GM18505 (cell line): ENCODE measurements at regions not wholly inside any gene's neighbourhood (a gene's known extent, or its start where the extent isn't known, plus 50 kb on each side); places are given as distances from the start of the nearest gene placed in this dataset.

ENCODE experiments used
- ATAC-seq: cut with Tn5 transposase; IDR thresholded peaks from one replicate; pipeline ENCODE4 v1.9.1; 2021; ENCODE audit not compliant: unreplicated experiment
- POLR2A ChIP-seq: IDR thresholded peaks from 4 replicates; pipeline ENCODE4 v1.6.1; 2011; ENCODE audit warnings: borderline replicate concordance; ENCODE audit not compliant: insufficient read depth, insufficient read length; ENCODE audit errors: extremely low read depth

DNA sequence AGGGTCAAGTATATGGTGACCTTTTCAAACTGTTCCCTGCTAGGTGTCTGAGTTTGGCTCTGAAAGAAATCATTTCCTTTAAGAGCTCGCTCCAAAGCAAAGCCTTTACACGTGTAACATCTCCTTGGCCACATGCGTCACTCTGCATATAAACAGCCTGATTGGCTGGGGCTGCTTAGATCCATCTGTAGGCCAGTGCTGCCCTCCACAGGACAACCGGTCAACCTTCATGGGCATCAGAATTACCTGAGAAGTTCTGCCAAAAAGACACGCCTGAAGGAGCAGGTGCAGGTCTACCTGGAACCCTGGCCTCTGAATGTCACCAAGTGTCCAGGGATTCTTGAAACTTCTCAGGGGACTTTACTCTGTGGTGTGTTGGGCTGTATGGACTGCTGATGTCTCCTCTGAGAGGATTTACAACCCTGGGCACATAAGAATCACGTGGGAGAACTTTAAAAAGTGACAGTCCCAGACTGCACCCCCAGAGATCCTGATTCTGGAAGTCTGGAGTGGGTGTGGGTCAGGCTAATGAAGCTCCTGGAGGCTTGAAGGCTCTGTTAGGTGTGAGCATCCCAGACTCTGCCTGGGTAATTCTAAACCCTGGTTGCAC, 497.6 kb downstream of the GADD45G start:
- no peak for ATAC-seq
- no peak for TF ChIP-seq POLR2A

DNA sequence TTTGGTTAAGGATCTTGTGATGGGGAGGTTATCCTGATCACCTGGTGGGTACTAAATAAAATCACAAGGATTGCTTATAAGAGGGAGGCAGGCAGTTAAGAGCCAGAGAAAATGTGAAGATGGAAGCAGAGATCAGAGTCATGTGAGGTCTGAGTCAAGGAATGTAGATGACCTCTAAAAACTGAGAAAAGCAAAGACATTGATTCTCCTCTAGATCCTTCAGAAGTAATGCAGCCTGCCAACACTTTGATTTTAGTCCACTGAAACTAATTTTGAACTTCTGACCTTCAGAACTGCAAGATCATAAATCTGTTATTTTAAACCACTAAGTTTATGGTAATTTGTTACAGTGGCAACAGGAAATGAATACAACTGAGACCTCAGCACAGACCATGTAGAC, 499.0 kb downstream of the GADD45G start:
- ATAC-seq: no peak
- no peak for TF ChIP-seq POLR2A

GRCh38 chr9:90105773-90106172, 501.0 kb downstream of the GADD45G start:
- TF ChIP-seq POLR2A: no peak
- no peak for ATAC-seq

GRCh38 chr9:90107040-90107725, 502.4 kb downstream of the GADD45G start:
- ATAC-seq: no peak
- no peak for TF ChIP-seq POLR2A

DNA sequence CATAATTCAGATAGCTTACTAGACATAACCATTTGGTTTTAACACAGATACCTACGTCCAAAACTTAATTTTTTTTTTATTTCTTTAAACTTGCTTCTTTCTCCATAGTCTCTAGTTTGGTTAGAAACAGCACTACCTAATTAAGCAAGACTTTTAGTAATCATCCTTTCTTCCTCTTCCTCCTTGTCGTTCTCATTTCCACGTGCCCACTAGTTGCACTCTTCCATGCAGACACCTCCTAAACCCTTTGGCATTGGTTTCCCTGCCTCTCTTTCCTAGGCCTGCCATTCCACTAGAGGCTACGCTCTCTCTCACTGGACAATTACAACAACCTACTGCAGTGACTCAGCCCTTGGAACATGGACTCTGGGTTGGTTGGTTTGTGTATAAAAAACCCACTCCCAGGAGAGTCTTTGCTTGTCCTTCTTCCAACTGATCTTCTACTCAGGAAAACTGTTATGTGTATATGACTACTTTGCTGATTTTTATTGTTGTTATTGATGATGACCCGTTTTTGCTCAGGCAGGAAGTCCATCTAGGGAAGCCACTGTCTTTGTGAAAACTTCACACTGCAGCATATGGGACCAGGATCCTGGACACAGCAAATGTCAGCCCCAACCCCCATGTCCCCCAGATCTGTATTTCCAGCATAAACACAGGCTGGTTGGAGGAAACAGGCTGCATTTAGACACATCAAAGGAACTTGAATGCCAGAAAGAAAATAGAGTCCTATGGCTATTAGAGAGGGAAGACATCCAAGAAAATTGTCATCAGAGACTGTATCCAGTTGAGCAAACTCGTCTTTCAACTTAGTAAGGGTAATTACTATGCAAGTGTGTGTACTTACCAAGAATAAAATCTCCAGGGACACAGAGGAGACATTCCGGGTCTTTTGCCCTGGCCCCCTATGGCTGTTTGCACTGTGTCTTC, 503.2 kb downstream of the GADD45G start:
- no peak for TF ChIP-seq POLR2A

GRCh38 chr9:90112788-90113187, 508.0 kb downstream of the GADD45G start:
- ATAC-seq: no peak
- no peak for TF ChIP-seq POLR2A

More for the DNA sequence above, 503.2 kb downstream of the GADD45G start:
- ATAC-seq: no peak

- no peak for ATAC-seq
- TF ChIP-seq POLR2A: no peak
Observed at GRCh38 chr9:90114641-90115425, 510.0 kb downstream of the GADD45G start.

DNA sequence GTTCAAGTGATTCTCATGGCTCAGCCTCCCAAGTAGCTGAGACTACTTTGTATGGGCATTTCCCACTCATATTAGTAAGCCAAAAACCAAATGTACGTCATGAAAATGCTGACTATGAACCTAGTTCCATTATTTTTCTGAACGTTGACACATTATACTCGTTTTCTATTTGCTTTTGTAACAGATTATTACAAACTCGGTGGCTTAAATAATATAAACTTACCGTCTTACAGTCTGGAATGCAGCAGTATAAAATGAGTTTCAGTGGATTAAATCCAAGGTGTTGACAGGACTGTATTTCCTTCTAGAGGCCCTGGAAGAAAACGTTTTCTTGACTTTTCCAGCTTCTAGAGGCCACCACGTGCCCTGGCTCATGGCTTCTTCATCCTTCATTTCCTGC, 517.0 kb downstream of the GADD45G start:
- ATAC-seq: no peak
- no peak for TF ChIP-seq POLR2A

DNA sequence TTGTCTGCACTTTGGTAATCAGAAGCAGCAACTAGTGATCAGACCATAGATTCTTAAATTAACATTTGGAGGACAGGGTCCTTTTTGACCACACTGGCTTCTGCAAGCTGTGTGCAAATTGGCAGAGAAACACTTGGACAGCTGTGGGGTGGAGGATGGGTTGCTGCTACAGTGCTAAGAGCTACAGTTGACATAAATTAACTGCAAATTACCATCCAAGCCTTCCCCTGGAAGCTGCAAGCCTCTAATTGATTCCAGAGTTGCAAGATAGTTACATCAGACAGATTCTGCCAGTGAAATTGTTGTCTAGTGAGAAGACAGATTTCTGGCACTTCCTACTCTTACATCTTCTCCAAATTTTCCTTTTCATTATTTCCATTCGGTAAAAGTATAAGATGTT, 517.7 kb downstream of the DIRAS2 start:
- TF ChIP-seq POLR2A: no peak
- no peak for ATAC-seq

DNA sequence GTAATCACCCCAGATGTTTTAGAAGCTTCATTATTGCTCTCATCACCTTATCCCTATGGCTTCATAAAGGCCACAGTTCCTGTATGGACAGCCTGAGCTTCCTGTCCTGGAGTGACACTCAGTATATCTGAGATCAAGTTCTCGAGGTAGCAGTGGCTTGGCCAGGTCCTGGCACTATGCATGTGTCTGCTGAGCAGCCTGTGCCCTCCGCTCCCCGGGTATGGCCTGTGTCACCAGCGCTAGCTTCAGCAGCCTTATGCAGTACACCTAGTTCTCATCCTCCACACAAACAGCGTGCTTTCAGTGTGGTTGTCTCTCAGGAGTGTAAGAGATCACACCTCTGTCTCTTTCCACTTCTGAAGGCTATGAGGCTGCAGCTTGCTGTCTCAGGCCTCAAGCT, 514.7 kb downstream of the DIRAS2 start:
- TF ChIP-seq POLR2A: no peak
- no peak for ATAC-seq

DNA sequence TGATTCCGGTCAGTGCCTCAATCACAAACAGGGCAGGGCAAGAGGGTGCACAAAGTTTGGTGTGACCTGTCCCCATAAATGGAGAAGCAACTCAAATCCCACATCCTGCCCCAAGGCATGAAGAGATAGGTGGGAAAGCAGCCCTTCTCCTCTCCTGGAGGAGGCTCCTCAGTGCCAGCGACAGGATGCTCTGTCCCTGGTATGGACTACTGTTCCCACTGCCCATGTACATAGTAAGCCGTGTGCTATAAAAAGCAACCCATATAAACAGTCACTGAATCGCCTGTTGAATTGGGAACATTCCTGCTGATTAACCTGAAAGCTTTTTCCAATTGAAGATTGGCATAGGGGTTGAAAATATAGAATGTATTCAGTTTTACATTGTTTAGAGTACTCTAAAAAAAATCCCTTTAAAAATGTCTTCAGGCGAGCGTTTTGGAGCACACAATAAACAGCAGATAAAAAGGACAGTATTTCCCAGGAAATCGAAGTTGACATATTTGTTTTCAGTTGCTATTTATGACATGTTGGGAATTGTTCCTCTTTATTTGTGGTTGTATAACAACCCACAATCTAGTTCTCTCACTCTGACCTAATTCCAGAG, 513.9 kb downstream of the DIRAS2 start:
- ATAC-seq: no peak
- no peak for TF ChIP-seq POLR2A

DNA sequence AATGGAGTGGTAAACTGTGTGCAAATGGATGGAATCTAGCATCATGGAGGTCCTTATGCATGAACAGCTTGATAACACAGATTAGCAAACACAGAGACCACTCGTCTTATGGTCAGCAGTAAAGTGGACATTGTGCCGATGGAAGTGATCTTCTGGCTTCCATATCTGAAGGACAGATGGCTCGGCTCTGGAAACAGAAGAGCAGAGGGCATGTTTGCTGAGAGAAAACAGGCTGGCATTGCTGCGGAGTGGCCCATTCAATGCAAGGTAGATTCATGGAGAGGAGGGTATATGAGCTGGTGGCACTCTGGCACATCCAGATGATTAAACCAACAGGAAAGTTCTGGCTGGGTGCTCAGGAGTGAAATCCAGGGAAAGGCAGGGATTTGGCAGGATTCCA, 513.2 kb downstream of the DIRAS2 start:
- ATAC-seq: no peak
- TF ChIP-seq POLR2A: no peak

DNA sequence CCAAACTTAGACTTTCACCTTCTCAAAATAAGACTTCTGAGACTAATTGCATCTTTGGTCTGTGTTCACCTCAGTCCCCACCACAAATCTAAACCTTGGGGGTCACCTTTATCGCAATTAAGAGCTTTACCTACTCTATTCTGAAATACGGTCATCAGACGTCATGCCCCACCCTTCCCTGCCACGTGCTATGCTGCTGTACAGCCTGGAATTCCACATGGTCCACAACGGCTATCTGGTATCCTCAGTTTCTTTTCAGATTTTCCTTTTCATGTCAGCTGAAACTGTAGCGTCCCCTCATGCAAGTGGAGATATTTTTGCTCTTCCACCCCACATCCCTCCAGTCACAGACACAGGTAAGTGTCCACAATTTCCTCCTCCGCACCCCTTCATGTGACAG, 511.1 kb downstream of the DIRAS2 start:
- TF ChIP-seq POLR2A: no peak
- ATAC-seq: no peak

DNA sequence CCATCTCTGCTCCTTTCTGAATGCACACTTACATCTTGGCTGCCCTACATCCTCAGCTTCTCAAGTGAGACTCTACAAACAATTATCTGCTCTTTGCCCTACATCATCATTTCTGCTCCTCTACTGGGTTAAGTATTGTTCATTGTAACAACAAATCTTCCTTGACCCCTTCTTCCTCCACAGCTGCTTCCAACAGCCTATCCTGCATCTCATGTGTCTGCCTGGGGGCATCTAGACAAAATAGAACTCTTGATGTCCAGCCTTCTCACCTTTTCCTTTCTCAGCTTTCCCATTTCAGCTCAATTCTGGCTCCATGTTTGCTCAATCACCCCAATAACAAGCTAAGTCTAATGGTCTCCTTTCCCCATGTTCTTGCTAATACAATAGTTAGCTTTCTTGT, 509.8 kb downstream of the DIRAS2 start:
- TF ChIP-seq POLR2A: no peak

More for the DNA sequence above, 509.8 kb downstream of the DIRAS2 start:
- ATAC-seq: no peak
